OCI-M2 (cell line): ENCODE measurements at regions not wholly inside any gene's neighbourhood (a gene's known extent, or its start where the extent isn't known, plus 50 kb on each side); places are given as distances from the start of the nearest gene placed in this dataset.

ENCODE experiments used
- DNase-seq: peaks from one replicate; lab custom pipeline; 2025; ENCODE audit not compliant: unreplicated experiment; lab: John Stamatoyannopoulos, UW

DNA sequence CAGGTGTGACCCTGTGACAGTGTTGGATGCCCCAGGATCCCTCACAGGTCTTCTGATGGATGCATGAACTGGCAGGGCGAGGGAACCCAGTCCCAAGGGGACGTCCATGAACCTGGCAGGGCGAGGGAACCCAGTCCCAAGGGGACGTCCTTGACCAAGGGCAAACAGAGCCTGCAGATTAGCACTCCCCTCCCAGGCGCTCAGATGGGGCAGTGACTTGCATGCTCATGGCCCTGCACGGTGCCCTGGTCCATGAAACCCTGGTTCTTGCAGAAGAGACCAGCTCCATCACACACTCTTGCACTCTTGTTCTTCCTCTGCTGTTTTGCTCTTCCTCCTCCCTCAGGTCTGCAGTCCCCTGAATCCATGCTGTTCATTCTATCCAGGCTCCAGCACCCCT lies 192.7 kb downstream of the GALR1 start:
- no peak for DNase-seq

DNA sequence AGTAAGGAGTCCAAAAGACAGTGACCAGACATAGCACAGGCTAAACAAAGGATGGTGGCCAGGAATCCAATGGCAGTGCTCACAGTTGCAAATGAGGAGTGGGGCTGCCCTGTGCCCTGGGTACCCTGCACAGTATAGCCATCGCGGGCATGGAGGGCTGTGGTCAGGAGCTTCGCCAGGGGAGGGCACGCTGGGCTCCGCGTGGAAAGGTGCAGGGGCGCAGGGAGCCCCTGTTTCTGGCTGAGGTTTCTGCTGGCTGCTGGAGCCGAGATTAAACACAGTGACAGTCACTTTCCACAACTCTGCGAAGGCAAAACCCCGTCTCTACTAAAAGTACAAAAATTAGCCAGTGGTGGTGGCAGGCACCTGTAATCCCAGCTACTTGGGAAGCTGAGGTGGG lies 194.7 kb downstream of the GALR1 start:
- no peak for DNase-seq

DNA sequence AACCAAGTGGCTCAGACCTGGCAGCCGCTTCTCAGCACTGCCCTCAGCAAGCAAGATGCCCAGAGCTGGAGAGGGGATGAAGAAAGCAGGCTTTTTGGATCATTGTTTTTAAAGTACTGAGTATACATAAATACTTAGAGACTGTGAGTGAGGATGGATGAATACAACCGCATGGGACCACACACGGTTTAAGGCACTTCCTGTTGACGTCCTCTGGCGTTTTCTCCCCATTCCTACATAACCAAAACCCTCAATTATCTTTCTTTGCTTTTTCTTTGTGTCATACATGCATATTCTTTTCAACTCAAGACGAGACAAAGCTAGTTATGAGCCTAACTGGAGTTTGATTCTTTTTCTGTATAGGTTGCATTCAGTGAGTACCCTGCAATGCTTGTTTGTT lies 198.4 kb downstream of the GALR1 start:
- no peak for DNase-seq

DNA sequence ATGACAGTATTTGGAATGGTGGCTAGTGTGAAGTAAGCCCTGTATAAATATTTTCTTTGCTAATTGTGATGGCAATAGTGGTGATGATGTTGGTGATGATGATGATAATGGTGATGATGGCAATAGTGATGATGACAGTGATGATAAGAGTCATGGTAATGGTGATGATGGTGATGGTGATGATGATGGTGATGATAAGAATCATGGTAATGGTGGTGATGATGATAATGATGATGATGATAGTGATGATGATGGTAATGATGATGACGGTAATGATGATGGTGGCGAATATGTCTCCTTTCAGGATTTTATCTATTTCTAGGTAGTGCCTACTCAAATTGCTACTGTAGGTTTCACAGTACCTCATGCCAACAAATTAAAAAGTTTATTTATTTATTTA lies 205.4 kb downstream of the GALR1 start:
- no peak for DNase-seq

DNA sequence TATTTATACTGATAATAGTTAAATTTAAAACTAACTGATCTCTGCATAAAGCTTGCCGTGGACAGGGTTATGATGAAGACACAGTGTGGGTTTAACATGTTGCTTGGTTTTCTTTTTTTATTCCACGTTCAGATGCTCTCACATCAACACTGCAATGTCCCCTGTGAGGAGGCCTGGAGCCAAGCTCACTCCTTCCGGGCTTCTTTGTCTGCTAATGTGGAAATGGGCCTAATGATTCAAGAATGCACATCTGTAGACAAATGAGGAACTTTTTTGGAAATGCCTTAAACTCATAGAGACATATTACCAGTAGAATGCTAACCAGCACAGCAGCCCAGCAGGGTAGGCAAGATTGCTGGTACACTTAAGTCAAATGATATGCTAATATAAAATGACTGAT lies 208.0 kb downstream of the GALR1 start:
- DNase-seq, result no peak

DNA sequence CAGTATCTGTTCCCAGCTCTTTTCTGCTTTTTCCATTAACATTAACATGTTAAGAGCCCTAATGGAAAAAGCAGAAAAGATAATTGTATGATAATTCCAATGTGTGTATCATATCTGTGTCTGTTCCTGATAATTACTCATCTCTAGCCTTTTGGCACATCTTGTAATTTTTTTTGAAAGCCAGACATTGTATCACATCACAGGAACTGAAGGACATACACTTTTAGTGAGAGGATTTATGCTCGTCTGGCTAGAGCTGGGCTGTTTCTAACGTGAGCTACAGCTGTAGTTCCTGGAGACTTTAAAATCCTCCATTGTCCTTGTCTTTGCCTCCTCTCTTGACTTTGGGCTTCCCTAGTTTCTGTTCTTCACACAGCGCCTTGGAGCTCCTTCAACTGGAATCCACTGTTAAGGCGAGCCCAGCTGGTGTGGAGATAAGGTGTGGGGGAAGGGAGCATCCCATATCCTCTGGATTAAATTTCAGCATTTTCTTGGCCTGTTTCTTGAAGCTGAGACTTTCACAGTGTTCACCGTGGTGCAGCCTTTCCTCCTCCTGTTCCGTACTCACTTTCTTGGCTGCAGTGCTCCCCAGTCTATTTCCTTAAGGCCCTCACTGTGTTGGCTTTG lies 211.5 kb downstream of the GALR1 start:
- no peak for DNase-seq

DNA sequence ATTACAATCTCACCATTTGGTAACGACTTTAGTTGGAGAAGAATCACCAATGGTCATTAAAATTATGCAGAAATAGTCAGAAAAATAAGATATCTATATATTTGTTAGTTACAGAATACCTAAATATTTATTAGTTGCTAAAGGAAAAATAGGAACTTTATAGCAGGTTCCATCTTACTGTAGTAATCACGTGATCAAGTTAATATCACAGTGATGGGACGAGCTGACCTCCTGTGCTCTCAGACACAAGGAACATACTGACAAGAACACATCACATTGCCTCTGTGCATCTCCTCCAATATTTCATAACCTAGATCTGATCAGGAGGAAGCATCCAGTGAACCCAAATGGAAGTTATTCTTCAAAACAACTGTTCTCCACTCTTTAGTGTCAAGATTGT lies 215.3 kb downstream of the GALR1 start:
- DNase-seq, result no peak

DNA sequence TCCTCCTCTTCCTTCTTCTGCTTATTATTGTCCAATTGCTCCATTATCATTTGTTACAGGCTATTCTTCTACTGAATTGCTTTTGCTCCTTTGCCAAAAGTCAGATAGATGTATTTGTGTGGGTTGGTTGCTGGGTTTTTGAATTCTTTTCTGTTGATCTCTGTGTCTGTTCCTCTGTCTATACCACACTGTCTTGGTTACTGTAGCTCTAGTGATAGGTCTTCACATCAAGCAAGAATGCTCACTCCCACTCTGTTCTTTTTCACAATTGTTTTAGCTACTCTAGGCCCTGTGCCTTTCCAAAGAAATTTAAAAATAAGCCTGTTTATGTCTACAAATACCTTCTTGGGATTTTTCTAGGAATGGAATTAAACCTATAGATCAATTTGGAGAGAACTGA lies 217.2 kb downstream of the GALR1 start:
- no peak for DNase-seq

DNA sequence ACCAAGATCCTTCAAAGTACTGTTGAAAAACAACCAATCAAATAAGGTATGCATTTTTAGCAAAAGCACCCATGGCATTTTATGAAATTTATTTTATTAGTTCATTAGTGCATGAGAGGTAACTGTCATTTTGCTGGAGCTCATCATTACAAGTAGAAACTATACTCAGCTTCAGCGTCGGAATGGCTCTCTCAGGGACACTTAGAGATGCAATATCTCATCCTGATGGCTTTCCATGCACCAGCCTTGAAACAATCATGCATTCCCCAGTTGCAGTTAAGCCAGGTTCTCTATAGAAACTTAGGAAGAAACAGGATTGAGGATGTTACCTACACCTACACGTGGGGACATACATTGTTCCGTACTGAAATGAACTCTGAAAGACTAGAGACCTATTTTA lies 219.5 kb downstream of the GALR1 start:
- DNase-seq, result no peak

DNA sequence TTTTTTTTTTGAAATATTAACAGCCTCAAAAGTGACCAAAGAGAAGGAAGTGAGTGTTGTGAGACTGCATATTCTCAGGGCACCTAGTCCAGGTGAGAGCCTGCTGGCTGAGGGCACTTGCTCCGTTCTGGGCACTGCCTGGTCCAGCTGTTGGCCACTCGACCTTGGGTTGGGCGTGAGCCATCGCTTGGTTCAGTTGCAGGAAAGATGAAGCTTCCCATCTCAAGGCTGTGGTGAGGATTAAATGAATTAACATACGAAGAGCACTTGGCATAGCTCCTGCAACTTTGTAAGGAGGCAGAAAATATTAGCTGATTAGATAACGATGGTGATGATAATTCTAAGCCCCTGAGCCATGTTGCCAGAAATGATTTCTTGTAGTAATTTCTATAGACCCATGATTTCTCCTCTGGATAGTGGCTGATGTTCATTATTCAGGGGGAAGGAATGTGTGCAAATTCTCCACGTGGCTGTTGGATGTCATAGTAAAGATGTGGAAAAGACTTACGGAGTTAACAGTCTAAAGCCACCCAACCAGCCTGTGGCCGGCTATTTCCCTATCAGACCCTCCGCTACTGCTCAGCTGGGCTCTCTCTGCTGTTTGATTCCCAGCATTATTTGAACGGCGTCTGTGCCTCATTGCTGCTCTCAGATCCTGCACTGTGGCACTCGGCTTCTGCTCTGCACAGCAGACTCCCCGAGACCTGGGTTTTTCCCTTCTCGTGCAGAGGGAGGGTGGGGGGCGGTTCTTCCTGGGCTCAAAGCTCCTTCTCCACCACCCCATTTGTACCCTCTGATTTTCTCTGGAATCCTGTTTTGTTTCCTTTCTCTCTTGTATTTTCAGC lies 221.1 kb downstream of the GALR1 start:
- DNase-seq, result no peak

DNA sequence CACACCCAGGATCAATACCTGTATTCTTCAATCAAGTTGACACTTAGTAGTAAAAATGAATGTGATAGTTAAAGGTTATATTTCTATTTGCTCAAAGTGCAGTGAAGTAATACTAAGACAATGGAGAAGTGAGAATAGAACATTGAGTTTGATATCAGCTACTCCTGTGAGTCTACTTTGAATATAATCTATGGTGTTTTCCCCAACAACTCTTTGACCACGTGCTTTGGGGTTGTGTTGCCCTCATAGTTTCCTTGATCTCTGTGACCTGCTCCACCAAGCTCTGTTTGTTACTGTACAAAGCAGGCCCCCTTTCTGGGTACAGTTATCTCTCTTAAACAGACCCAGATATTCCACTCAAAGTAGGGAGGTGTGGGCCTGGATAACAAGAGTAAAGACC lies 222.9 kb downstream of the GALR1 start:
- no peak for DNase-seq

DNA sequence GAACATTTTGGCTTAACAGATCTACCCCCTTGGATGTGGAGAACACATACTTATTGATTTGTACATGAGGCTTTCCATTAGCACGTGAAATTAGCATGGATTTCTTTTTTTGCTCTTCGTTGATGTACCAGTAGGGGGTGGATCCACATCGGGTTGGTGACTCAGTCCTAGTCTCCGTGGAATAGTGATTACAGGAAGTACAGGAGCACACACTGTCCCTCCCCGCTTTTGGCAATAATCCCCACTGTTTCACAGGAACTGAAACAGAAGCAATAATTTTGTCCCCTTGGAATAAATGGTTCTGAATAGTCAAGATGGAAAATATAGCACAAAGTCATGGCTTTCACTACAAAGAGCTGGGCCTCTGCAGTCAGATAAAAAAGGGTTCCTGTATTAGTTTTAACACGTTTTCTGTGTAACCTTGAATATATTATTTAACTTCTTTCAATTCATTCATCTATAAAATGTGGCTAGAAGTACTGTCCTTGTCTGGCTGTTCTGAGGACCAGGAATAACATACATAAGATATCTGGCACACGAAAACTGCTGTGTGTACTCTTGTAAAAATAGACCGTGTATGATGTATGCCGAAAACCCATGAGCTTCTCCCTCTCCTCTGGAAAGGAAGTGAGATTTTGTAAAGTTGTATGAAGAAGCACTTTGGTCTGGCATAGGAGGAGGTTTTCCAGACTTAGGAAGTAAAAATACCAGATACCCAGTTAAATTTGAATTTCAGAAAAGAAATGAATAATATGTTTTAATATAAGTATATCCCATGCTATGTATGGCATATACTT lies 229.2 kb downstream of the GALR1 start:
- no peak for DNase-seq

DNA sequence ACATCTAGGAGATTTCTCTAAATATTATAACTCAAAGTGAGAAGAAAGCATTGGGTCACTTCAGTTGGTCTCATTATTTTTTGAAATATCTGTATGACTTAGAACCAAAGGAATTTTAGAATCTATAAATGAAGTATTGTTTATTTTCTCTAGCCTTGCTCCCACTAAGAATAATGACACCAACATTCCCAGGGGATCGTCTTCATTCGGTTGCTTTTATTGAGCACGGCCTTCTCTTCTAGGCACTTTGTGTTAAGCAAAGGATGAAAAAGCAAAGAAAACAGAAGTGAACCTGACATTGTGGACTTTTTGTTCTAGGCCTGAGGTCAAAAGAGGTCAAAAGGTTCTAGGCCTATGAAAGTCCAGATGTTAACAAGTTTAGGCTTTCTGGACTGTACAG lies 231.9 kb downstream of the GALR1 start:
- no peak for DNase-seq

DNA sequence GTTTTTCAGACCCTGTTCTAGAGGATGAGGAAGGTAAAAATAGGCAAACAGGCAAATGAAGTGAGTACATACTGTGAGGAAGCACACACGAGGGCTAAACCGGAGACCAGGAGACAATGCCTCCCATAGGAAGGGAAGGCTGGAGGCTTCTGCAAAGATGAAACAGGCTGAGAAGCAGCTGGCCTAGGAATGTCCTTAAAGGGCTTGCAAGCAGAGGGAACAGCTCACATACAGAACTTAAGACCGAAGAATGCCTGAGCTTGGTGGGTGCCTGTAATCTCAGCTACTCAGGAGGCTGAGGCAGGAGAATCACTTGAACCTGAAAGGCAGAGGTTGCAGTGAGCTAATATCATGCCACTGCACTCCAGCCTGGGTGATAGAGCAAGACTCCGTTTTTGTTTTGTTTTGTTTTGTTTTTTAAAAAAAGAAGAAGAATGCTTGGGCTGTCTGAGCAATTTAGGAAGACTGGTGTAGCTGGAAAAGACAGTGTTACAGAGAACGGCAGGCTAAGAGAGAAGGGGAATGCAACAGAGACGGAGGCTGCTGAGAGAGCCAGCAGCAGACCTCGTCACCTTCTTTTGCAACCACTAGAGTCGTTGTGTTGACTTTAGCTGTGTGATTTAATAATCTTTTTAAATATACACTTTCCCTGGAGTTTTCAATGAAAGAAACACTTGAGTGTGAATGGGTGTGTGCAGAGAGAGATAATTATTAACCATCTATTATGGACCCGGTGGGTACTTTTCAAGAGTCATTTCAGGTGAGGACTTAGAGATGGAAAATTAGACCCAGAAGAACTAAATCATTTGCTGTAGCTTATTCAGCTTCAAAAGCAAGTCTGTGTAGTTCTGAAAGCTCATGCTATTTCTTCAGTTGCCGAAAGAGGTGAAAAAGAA lies 232.8 kb downstream of the GALR1 start:
- DNase-seq, result no peak

DNA sequence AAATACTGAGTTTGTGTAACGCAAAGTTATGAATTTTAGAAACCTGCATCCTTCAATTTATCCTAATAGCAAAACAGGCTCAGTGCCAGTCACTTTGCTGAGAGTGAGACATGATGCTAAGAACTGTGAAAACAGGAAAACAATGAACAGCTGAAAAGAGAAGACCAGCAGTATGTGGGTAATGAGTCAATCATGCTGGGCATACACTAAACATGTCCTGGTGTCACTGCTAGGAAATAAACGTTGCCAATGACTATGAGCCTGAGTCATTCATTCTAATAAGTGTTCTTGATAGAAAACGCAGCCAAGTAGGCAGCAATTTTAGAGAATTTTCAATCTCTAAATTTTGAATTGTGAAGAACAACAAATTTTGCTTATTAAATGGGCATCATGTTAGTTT lies 237.3 kb downstream of the GALR1 start:
- DNase-seq, result no peak

DNA sequence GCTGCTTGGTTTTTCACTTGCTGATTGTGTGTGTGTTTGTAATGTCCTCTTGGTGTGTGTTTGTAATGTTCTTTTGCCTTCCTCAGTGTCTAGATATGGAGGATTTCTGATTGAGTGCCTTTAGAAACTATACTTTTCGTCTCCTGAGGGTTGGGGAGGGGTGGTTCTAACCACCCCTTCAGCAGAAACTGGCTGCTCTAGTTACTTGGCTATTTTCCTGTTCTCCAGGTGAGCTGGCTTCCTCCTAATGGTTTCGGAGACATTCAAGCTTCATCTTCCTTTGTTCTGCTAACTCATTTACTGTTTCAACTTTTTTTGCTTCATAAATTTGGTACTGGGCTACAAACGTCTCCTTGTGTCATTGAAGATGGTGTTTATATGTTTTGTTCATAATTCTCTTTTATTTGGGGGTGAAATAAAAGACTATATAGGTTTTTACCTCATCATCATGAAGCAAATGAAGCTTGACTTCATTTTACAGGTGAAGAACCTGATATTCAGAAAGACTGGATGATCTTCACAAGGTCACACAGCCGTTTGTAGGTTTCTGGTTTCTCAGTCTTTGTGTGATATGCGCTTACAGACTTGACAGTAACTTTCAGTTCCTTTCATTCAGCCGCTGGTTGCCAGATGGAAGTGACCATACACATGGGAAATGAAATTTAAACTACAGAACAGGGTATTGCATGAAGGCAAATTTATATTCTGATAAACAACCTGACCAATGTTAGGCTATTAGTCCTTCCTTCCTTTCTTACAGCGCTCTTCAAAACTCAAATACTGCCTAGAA lies 238.5 kb downstream of the GALR1 start:
- no peak for DNase-seq

DNA sequence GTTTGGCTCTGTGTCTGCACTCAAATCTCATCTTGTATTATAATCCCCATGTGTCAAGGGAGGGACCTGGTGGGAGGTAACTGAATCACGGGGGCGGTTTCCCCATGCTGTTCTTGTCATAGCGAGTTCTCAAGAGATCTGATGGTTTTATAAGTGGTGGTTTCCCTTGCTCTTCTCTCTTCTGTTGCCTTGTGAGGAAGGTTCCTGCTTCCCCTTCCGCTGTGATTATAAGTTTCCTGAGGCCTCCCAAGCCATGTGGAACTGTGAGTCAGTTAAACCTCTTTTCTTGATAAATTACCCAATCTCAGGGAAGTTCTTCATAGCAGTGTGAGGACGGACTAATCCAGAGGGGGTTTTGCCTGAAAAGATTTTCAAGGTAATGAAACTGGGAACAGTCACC lies 245.4 kb downstream of the GALR1 start:
- DNase-seq, result no peak

DNA sequence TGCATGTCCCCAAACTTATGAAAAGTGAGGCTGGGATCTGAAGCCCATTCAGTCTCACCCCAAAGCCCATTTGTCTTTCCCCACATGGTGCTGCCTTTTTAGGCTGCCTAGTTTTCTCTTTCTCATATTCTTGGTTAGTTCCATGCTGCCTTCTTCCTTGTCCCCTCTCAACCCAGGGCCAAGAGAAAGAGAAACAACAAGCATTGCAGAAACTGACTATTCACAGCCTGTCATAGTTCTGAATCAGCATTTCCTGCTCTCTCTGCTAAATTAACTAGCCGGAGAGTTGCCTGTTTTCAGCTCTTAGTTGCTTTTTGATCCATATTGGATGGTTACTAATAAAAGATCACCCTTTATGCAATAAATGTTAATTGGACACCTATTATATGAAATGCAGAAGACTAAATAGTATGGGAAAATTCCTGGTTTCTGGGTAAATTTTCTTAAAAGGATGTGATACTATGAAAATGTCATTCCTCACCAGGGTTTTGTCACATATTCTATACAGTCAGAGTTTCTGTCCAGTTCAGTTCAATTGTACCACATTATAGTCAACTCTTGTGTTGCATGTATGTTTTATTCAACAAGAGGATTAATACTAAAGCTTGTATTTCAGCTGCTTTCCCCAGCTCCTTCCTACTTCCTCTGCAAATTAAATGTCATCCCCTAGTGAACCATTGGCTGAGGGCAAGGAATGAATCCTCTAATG lies 246.5 kb downstream of the GALR1 start:
- DNase-seq, result no peak

DNA sequence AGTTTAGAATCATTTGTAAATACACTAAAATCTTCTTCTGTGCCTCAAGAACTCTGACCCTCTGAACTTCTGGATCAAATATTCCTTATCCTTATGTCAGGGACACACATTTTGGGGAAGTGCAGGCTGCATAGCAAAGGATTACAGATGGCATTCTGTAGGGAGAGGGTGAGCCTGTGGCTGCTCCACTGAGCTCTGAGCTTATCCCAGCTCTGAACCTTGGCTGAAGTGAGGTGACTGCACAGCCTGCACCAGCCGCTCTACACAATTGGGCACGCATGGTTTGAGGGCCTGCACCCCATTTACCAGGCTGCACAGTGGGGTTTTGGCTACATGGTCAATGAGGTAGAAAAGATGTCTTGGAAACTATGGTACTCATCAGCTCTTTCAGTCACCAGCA lies 251.6 kb downstream of the GALR1 start:
- DNase-seq, result no peak

DNA sequence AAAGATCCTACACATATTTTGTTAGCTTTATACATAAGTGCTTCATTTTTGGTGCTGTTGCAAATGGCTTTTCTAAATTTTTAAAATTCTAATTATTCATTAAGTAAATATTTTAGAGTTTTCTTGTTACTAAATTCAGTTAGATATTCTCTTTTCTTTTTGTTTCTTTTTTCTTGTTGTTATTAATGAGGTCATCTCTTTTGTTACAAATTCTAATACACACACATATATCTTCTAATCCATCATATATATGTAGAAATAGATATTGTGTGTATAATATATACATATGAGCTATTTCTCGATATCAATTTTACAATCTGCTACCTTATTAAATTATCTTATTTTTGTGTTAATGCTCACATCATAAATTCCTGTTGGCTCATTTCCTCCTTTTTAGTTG lies 255.9 kb downstream of the GALR1 start:
- no peak for DNase-seq
